Ovary (tissue), 7 donors: ENCODE measurements at regions not wholly inside any gene's neighbourhood (a gene's known extent, or its start where the extent isn't known, plus 50 kb on each side); places are given as distances from the start of the nearest gene placed in this dataset.

Experiments used
- DNase-seq, 5 donors: peaks; one replicate each; pipeline ENCODE4 v3.0.0-alpha.2; 2019 to 2020
- H3K27ac ChIP-seq, 2 donors: fragments of 200-600 bp; one replicate each; pipeline versions ENCODE4 v1.5.1 to v1.8.0; 2019 to 2022
- H3K27me3 ChIP-seq: fragments of 200-600 bp; one replicate; pipeline ENCODE4 v1.8.0; 2022
- H3K36me3 ChIP-seq: fragments of 200-600 bp; sonication (generic); one replicate; pipeline ENCODE4 v1.5.1; 2019
- H3K4me1 ChIP-seq: one replicate; pipeline ENCODE4 v1.8.1; 2013; ENCODE audit warnings: mild to moderate bottlenecking, moderate library complexity; ENCODE audit not compliant: insufficient read depth
- H3K4me3 ChIP-seq: fragments of 200-600 bp; sonication (generic); one replicate; pipeline ENCODE4 v1.5.1; 2017
- H3K9me3 ChIP-seq, 2 donors: fragments of 200-600 bp in 1 of 2; sonication (generic) in 1 of 2; one replicate each; pipeline versions ENCODE4 v1.5.1 to v1.8.1; 2013 to 2019; ENCODE audit warnings: mild to moderate bottlenecking in 1 of 2, moderate library complexity in 1 of 2
- CTCF ChIP-seq, 3 donors: fragments of 450-650 bp in 2 of 3; fragments of 200-600 bp in 1 of 3; IDR thresholded peaks; one replicate each; pipeline versions ENCODE4 v1.5.1 to v1.8.0; 2016 to 2022; ENCODE audit warnings: antibody characterized with exemption in 3 of 3, mild to moderate bottlenecking in 1 of 3
- EP300 ChIP-seq: sonication (generic); formaldehyde crosslinking; IDR thresholded peaks from one replicate; pipeline ENCODE4 v1.6.1; 2017; ENCODE audit warnings: antibody characterized with exemption
- POLR2A ChIP-seq: fragments of 450-650 bp; IDR thresholded peaks from one replicate; pipeline ENCODE4 v1.6.1; 2017; ENCODE audit warnings: antibody characterized with exemption, mild to moderate bottlenecking, moderate library complexity
- WGBS, 3 donors: extraction: QIAGEN DNeasy Blood & Tissue Kit in 1 of 3; methylation state at CpG; one replicate each; pipeline versions ENCODE4 v1.1.5 to v1.1.7; 2013 to 2017; 5-methylcytosine and 5-hydroxymethylcytosine counted together
- intact Hi-C, 4 donors: fragments of 100-400 bp; cut with DNase I; formaldehyde crosslinking; loops; one replicate each; pipeline versions ENCODE4 v1.11.0 to v1.15.1; 2022 to 2023
- donor health status: DM: no; HTN: no; CAD: no; lungs with moderate emphysema.
- donor health status: DM: no; HTN: no; CAD: no.
- donor health status: Bipolar disorder and iron deficiency.
- donor health status: DM: no; HTN: no; CAD: no.
- donor health status: DM: yes; HTN: yes; CAD: no.

DNA sequence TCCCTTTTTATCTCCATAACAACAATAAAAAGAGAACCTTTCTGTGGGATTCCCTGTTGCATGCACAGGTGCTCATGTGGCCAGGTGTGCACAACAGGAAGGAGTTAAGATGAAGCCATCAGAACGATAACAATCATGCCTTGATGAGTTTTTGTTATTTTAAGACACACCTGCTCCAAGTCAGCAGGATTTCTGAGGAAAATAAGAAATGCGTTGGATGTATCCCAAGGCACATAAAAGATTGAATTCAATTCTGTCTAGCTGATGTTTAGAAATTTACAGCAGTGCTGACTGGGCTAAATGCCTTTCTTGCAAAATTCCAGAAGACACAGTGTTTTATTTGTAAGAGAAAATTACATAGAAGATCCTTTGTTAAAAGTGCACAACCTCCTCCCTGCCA lies 1678.2 kb downstream of the ARAP2 start:
- Histone ChIP-seq H3K36me3 (no peaks in the 10 kb centered on the region), H3K27ac (no peak overlapping the region), H3K4me1 (no peaks in the 10 kb centered on the region), H3K4me3 (no peak overlapping the region), H3K9me3 (no peaks in the 10 kb centered on the region), H3K27me3 (no peaks in the 10 kb centered on the region)
- 36 to 46% (median 45%) methylated on average over 2 of the region's 2 CpGs for WGBS, 3 donors
- no peak for TF ChIP-seq CTCF (IDR thresholded peaks at IDR 0.05)
- no peak for TF ChIP-seq EP300
- TF ChIP-seq POLR2A: no peak
- DNase-seq: no peak
- intact Hi-C loops: no loop called here

DNA sequence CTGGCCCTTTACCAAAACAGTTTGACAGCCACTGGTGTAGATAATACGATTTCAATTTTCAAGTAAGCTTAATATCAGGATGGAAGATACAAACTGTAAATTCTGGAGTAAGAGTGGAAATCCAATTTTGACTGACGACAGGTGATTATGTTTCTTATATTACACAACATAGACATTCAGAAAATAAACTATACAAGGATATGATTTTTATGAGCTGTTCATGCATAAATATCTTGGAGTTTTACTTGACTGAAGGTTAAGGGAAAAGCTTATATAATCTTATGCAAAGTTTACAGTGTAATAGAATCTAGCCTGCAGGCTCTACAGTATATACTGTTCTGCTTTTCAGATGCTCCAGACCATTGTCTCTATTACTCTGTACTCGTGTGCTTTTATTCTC lies 1672.3 kb downstream of the ARAP2 start:
- no peak overlapping the region for H3K27ac ChIP-seq
- intact Hi-C loops: no loop called here
- DNase-seq: no peak
- no peaks in the 10 kb centered on the region for H3K27me3 ChIP-seq
- no peaks in the 10 kb centered on the region for H3K9me3 ChIP-seq
- no peak overlapping the region for H3K4me3 ChIP-seq
- no peaks in the 10 kb centered on the region for H3K4me1 ChIP-seq
- TF ChIP-seq POLR2A (no peak), CTCF (IDR thresholded peaks at IDR 0.05) (no peak), EP300 (no peak)
- H3K36me3 ChIP-seq: no peaks in the 10 kb centered on the region
- WGBS, 3 donors: 50 to 76% (median 61%) methylated on average over 3 of the region's 3 CpGs

DNA sequence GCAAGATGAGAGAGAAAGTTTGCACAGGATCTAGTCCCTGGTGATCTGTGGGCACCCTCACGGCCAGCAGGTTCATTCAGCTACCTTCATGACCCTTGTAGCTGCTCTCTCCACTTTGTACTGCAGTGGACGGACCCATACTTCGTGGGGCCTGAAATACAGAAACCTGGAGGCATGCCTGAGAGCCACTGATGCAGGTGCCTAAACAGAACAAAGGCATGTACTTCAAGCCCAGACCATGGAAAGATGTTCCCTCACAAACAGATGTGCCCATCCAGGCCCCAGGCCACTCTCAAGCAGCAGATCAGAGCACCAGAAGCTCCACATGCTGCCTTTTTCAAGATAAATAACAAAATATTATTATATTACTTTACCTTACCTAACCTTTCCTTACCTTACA lies 1629.0 kb downstream of the ARAP2 start:
- no peaks in the 10 kb centered on the region for H3K36me3 ChIP-seq
- no peaks in the 10 kb centered on the region for H3K9me3 ChIP-seq
- no peak for DNase-seq
- no peaks in the 10 kb centered on the region for H3K27me3 ChIP-seq
- intact Hi-C loops: no loop called here
- no peak for TF ChIP-seq POLR2A
- no peak for TF ChIP-seq EP300
- TF ChIP-seq CTCF (IDR thresholded peaks at IDR 0.05): no peak
- H3K27ac ChIP-seq: no peak overlapping the region
- 67 to 72% (median 71%) methylated on average over 3 of the region's 3 CpGs for WGBS, 3 donors
- no peaks in the 10 kb centered on the region for H3K4me1 ChIP-seq
- no peak overlapping the region for H3K4me3 ChIP-seq

GRCh38 chr4:34619531-34620162 lies 1624.7 kb downstream of the ARAP2 start:
- H3K27ac ChIP-seq: no peak overlapping the region
- DNase-seq: no peak
- H3K9me3 ChIP-seq: no peaks in the 10 kb centered on the region
- TF ChIP-seq POLR2A (no peak), EP300 (no peak), CTCF (IDR thresholded peaks at IDR 0.05) (no peak)
- H3K4me3 ChIP-seq: no peak overlapping the region
- WGBS, 3 donors: 63 to 78% (median 74%) methylated on average over 6 of the region's 6 CpGs
- intact Hi-C loops: no loop called here
- H3K36me3 ChIP-seq: no peaks in the 10 kb centered on the region
- H3K4me1 ChIP-seq: no peaks in the 10 kb centered on the region
- no peaks in the 10 kb centered on the region for H3K27me3 ChIP-seq
